Peyer's patch (tissue), 4 donors: ENCODE measurements at regions not wholly inside any gene's neighbourhood (a gene's known extent, or its start where the extent isn't known, plus 50 kb on each side); places are given as distances from the start of the nearest gene placed in this dataset.

Experiments
- CTCF ChIP-seq, 6 experiments: fragments of 450-650 bp in 4 of 6; fragments of 200-600 bp in 2 of 6; sonication (generic) in 1 of 6; IDR thresholded peaks; one replicate each; pipeline ENCODE4 v1.5.1; 2017 to 2019; ENCODE audit warnings: antibody characterized with exemption in 6 of 6, mild to moderate bottlenecking in 3 of 6, moderate library complexity in 1 of 6
- POLR2A ChIP-seq, 2 donors: fragments of 450-650 bp; IDR thresholded peaks; one replicate each; pipeline ENCODE4 v1.5.1; 2017; ENCODE audit warnings: antibody characterized with exemption in 2 of 2, mild to moderate bottlenecking in 2 of 2, moderate library complexity in 2 of 2

GRCh38 chr2:137809837-137810236 lies 154.4 kb upstream of the HNMT start:
- TF ChIP-seq CTCF (IDR thresholded peaks at IDR 0.05) (no peak), POLR2A (IDR thresholded peaks at IDR 0.05) (no peak)
